H1 (cell line): ENCODE measurements at regions not wholly inside any gene's neighbourhood (a gene's known extent, or its start where the extent isn't known, plus 50 kb on each side); places are given as distances from the start of the nearest gene placed in this dataset.

Experiments
- KDM1A ChIP-seq: fragments of 200-600, 300-600 bp; sonication (generic); IDR thresholded peaks from 2 replicates; pipeline ENCODE4 v1.7.1; 2016; ENCODE audit warnings: mild to moderate bottlenecking, low read length, borderline replicate concordance
- MAFK ChIP-seq: IDR thresholded peaks from 2 replicates; pipeline ENCODE4 v1.6.1; 2012; ENCODE audit warnings: low read depth, mild to moderate bottlenecking, improper control_type of control experiment, low read length
- SUZ12 ChIP-seq: fragments of 200-600 bp; sonication (generic); IDR thresholded peaks from 2 replicates; pipeline ENCODE4 v1.6.1; 2012; ENCODE audit warnings: mild to moderate bottlenecking, inconsistent platforms, low read length, moderate library complexity, mixed read lengths

- TF ChIP-seq KDM1A (no peak), MAFK (no peak), SUZ12 (no peak)
Measured at GRCh38 chr6:21899708-21900107, 306.2 kb downstream of the SOX4 start (continued).
